ENCODE measurements at regions not wholly inside any gene's neighbourhood (a gene's known extent, or its start where the extent isn't known, plus 50 kb on each side); places are given as distances from the start of the nearest gene placed in this dataset.

DNA sequence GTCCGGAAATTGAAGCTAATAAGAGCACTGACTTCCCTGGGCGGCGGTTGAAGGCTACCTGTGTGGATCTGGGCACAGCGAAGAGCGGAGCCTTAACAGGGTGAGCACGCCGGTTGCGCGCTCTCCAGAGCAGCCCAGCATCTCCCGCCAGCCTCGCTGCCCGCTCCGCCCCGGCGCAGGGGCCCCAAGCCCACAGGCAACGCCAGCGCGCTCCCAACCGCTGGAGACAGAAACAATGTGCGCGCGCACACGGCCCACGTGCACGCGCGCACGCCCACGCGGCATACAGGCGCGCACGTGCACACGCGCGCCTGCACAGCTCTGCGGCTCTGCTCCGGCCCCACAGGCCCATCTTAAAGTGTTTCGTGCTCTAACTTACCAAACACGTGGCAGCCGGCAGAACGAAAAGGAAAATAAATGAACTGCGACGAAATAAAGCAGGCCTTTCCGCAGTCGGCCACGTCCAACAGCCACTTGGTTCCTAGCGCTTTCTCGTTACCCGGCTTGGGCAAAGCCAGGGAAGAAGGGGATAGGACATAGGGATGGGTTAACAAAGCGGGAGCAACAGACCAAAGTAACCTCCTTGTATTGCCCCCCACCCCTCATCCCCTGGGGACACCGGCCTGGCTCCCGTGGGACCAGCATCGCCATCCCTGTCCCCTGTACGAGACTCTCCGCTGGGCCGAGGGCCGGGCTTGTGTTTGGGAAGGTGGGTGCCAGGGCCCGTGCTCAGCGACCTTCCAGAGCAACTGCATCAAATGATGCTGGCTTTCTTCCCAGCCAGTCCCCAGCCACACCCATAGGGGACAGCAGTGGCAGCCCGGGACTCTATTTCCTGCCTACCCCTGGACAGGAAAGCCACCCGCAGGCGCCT lies 203.7 kb downstream of the ABHD5 start:
- DNase-seq (ENCODE audit: low read depth in 2 of 2) = no peak

GRCh38 chr3:43895573-43895972 lies 204.8 kb downstream of the ABHD5 start:
- no peak for DNase-seq (ENCODE audit: low read depth in 2 of 2)

DNA sequence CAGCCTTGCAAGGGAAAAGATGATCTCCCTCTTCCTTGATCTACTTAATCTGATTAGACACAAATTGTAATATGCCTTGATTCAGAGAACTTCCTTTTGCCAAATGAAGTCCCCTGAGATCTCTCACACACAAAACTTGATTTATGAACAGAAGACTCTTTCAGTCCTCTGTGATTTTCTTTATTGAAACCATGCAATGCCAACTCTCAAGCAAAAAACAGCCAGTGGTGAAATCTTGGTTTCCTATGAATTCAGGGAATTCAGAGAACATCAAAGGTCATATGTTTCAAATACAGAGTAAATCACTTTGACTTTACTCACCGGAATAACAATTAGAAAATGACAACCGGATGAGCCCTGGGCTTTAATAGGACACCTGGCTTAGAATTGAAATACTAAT lies 211.7 kb downstream of the ABHD5 start:
- no peak for DNase-seq (ENCODE audit: low read depth in 2 of 2)

GRCh38 chr3:43905157-43905556 lies 214.4 kb downstream of the ABHD5 start:
- DNase-seq (ENCODE audit: low read depth in 2 of 2) = no peak

GRCh38 chr3:43906849-43907507 lies 216.2 kb downstream of the ABHD5 start:
- no peak for DNase-seq (ENCODE audit: low read depth in 2 of 2)

DNA sequence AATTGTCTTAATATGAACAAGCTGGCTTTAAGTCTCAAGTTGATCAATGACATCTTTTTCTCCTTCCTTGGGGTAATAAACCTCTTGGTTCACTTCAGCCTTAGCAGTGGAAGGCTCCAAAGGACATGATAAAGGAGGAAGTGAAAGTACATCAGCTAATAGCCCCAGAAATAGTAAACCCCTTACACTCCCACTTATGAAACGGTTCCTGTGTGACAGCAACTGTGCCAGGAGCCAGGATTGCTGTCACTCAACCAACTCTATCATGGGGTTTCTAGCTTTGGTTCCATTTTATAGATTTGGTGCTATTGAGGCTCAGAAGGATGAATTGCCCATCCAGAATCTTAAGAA lies 216.7 kb downstream of the ABHD5 start:
- DNase-seq (ENCODE audit: low read depth in 2 of 2) = no peak

GRCh38 chr3:43908456-43908855 lies 217.7 kb downstream of the ABHD5 start:
- DNase-seq (ENCODE audit: low read depth in 2 of 2) = no peak

DNA sequence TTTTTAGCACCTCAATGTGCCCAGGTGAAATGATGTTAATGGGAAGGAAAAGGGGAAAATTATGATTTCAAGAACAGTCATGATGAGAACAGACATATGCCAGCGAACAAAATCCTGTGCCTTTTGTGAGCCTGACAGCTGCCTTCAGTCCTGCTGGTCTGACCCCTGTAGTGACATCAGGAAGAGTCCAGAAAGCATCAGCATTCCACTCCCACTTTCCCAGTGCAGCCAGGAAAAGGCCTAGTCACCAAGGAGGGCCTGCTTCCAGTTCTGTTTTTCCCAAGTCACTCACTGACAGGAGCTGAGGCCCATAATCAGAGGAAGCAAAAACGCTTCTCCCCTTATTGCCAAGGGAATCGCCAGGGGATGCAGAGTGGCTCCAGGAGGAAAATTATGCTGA lies 218.4 kb downstream of the ABHD5 start:
- DNase-seq (ENCODE audit: low read depth in 2 of 2) = no peak

GRCh38 chr3:43910750-43911149 lies 220.0 kb downstream of the ABHD5 start:
- no peak for DNase-seq (ENCODE audit: low read depth in 2 of 2)

DNA sequence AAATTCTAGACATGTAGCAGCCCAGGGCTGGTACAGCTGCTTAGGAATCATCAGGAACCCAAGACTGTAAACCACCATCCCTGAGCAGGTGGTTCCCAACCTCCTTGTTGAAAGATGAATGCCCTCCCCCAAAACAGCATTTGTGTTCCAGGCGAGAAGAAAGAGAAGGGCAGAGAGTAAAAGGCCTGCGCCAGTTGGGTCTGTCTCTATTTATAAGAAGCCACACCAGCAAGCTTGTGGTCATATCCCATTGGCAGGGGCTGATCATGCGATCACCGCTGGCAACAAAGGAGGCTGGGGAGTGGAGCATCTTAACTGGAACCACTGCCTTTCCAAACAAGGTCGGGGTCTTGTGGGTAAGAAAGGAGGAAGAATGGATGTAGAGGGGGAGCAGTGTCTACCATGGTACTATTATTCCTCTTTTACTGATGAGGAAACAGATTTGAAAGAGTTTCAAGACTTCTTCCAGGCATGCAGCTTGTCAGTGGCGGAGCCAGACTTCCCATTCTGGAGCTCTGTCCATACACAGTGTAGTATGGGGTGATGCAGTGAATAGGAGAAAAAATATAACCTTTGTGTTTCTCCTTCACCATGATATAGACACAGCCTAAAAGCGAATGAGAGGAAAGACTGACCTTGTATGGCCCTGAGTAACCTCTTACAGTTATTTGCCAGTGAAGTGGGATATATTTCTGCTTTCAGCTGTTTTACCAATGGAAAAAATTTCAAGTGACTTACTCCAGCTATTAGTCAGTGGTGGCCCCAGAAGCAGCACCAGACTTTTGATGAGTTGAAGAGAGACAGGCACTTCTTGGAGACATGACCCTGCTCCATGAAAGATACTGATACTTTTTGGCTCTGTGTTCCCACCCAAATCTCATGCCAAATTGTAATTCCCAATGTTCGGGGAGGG lies 222.6 kb downstream of the ABHD5 start:
- no peak for DNase-seq (ENCODE audit: low read depth in 2 of 2)

- DNase-seq (ENCODE audit: low read depth in 2 of 2) = no peak
These were observed 223.5 kb downstream of the ABHD5 start for GRCh38 chr3:43914269-43914668.

DNA sequence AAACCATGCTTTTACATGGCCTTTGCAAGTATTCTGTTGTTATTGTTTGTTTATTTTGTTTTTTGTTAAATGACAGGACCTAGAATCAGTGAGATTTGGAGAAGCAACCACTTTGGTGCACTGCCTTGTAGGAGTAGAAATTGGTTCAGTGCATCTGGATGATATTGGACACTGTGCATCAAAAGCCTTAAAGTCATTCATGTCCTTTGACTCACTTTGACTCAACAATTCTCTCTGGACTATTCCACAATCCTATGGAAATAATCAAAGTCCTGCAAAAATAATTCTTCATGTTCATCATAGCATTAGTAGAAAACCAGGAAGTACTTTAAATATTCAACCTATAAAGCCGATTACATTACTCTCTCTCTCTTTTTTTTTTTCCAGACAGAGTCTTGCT lies 224.8 kb downstream of the ABHD5 start:
- no peak for DNase-seq (ENCODE audit: low read depth in 2 of 2)

GRCh38 chr3:43917361-43917760 lies 226.6 kb downstream of the ABHD5 start:
- DNase-seq (ENCODE audit: low read depth in 2 of 2) = no peak

GRCh38 chr3:43919029-43919428 lies 228.3 kb downstream of the ABHD5 start:
- DNase-seq (ENCODE audit: low read depth in 2 of 2) = no peak

DNA sequence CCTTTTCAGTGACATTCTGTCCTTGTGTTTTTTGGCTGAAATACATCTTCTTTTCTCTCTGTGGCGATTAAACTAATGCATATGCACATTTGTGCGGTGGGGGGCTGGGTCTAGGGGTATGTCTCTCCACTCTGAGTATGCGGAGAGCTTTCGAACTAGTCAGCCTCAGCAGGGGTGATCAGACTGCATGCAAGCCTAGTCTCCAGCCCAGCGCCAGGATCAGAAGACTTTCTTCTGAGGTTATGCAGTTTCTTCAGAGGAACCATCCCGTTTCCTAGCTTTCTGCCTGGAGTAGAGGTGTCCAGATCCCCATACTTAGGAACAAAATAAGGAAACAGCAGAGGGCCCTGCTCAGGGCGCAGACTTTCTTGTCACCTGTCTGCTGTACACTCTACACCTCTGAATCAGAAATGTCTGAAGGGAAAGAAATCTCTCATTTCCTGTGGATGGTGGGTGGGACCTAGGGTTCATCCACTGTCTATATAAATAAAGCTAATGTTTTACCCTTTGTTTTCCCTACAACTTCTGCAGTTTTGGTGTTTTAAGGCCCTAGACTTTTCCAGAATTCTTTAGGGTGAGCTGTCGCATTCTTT lies 230.4 kb downstream of the ABHD5 start:
- DNase-seq (ENCODE audit: low read depth in 2 of 2) = no peak

DNA sequence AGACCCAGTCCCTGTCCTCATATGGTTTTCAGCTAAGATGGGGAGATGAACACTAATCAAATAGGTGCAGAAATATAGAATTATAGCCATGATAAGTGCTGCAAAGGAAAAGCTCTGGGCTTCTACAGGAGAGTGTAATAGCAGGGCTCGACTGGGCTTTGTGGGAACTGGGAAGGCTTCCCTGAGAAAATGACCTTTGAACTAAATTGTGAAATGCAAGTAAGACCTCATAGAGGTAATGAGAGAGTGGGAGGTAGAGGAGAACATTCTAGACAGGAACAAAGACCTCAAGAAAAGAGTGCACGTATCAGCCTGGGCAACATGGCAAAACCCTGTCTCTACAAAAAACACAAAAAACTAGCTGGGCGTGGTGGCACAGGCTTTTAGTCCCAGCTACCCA lies 231.6 kb downstream of the ABHD5 start:
- DNase-seq (ENCODE audit: low read depth in 2 of 2) = no peak

DNA sequence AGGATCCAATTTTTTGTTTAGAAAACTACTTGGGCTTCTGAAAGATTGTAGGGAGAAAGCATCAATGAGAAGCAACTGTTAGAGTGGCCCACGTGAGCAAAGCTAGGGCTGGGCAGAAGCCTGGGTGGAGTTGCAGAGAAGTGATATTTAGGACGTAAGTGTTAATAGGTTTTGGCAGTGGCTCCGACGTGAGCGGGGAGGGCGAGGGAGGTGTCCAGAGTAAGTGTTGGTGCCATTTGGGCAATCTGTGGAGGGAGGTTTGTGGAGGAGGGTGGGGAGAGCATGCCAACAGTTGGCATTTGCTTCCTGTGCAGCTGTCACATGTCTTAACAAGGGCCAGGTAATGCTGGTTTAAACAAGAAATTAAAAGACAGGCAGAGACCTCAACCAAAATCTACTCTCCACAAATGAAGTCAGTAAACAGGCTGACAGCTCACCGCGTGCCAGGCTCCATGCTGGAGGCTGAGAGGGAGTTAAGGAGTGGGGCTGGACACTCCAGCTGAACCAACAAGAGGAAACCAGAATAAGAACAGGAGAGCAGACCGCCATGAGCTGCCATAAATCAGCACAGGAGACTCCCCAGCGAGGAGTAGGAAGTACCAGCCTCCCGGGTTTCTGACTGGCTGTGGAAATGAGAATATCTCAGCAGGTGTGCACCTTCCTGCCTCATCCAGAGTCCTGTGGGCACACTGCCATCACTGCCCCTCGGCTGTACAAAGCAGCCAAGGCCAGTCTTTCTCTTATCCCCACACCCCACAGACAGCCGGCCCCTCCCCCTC lies 232.6 kb downstream of the ABHD5 start:
- DNase-seq (ENCODE audit: low read depth in 2 of 2) = no peak

DNA sequence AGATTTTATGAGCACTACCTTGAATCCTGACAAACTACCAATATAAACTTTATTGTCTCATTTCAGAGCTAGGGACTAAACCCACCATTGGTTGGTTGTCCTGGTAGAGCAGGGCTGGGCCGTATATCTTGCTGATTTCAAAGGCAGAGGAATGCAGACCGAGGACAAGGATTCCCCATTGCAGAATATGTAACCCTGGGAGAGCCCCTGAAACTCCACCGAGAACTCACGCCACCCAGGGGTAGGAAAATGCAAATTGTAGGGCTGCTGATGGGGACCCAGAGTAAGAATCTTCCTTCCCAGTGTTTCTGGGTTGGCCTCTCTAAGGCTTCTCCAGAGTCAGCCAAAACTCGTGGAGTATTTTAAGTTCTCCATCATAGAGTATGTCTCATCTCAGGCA lies 235.3 kb downstream of the ABHD5 start:
- no peak for DNase-seq (ENCODE audit: low read depth in 2 of 2)

- no peak for DNase-seq (ENCODE audit: low read depth in 2 of 2)
These were observed 242.2 kb downstream of the ABHD5 start for GRCh38 chr3:43932921-43933320.

DNA sequence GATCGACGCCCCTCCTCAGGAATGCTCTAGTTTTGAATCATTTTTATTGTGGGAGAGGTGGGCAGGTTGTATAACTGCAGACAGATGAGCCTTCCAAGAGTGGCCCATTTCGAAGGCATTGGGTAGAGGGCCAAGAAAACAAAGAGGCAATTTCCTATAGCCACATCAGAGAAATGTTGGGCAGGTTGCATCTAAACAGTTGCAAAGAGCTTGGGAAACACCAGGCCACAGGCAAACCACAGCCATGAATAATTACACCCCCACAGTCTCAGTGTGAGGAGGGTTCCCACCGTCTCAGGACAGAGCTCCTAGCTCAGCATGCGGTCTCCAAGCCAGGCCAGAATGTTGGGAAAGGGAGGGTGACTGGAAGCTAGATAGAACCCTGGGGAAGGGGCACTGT lies 257.3 kb downstream of the ABHD5 start:
- no peak for DNase-seq (ENCODE audit: low read depth in 2 of 2)

- DNase-seq (ENCODE audit: low read depth in 2 of 2) = no peak
These were observed 258.9 kb downstream of the ABHD5 start for GRCh38 chr3:43949594-43949993.
